ENCODE measurements at regions not wholly inside any gene's neighbourhood (a gene's known extent, or its start where the extent isn't known, plus 50 kb on each side); places are given as distances from the start of the nearest gene placed in this dataset.
A peak's percentile ranks its signal among the peaks of the same experiment; 100 is the strongest.
"Not testable (repeated sequence)": the region's sequence is repeated elsewhere in the genome, so short reads cannot be mapped to it uniquely, and the experiment has no call there.

- no peak for DNase-seq (ENCODE audit: low spot score)
Observed at GRCh38 chr3:150242220-150242936, 165.7 kb upstream of the TSC22D2 start.

GRCh38 chr3:150240891-150241290 lies 167.2 kb upstream of the TSC22D2 start:
- no peak for DNase-seq (ENCODE audit: low spot score)

GRCh38 chr3:150239766-150240165 lies 168.3 kb upstream of the TSC22D2 start:
- DNase-seq (ENCODE audit: low spot score) = no peak

GRCh38 chr3:150238995-150239619 lies 169.0 kb upstream of the TSC22D2 start:
- no peak for DNase-seq (ENCODE audit: low spot score)

GRCh38 chr3:150238048-150238802 lies 169.9 kb upstream of the TSC22D2 start:
- DNase-seq (ENCODE audit: low spot score) = no peak

GRCh38 chr3:150237490-150237889 lies 170.6 kb upstream of the TSC22D2 start:
- DNase-seq (ENCODE audit: low spot score) = no peak

GRCh38 chr3:150236316-150237082 lies 171.6 kb upstream of the TSC22D2 start:
- no peak for DNase-seq (ENCODE audit: low spot score)

- no peak for DNase-seq (ENCODE audit: low spot score)
Observed at GRCh38 chr3:150235799-150236198, 172.3 kb upstream of the TSC22D2 start.

GRCh38 chr3:150232992-150233451 lies 175.1 kb upstream of the TSC22D2 start:
- no peak for DNase-seq (ENCODE audit: low spot score)

GRCh38 chr3:150230037-150230436 lies 178.1 kb upstream of the TSC22D2 start:
- DNase-seq (ENCODE audit: low spot score) = no peak

GRCh38 chr3:150228626-150229025 lies 179.5 kb upstream of the TSC22D2 start:
- not testable (repeated sequence) for DNase-seq (ENCODE audit: low spot score)

- peak; percentile 89 for DNase-seq (ENCODE audit: low spot score)
Observed at GRCh38 chr3:150227839-150228238, 180.3 kb upstream of the TSC22D2 start.

- DNase-seq (ENCODE audit: low spot score) = no peak
Observed at GRCh38 chr3:150225986-150226385, 182.1 kb upstream of the TSC22D2 start.

GRCh38 chr3:150223558-150223957 lies 184.5 kb upstream of the TSC22D2 start:
- DNase-seq (ENCODE audit: low spot score) = no peak

- no peak for DNase-seq (ENCODE audit: low spot score)
Observed at GRCh38 chr3:150222691-150223489, 185.2 kb upstream of the TSC22D2 start.

GRCh38 chr3:150221904-150222523 lies 186.1 kb upstream of the TSC22D2 start:
- DNase-seq (ENCODE audit: low spot score) = no peak

- no peak for DNase-seq (ENCODE audit: low spot score)
Observed at GRCh38 chr3:150220799-150221198, 187.3 kb upstream of the TSC22D2 start.

GRCh38 chr3:150220041-150220440 lies 188.1 kb upstream of the TSC22D2 start:
- peak; percentile 28 for DNase-seq (ENCODE audit: low spot score)

- DNase-seq (ENCODE audit: low spot score) = no peak
Observed at GRCh38 chr3:150218841-150219240, 189.3 kb upstream of the TSC22D2 start.

- no peak for DNase-seq (ENCODE audit: low spot score)
Observed at GRCh38 chr3:150218236-150218635, 189.9 kb upstream of the TSC22D2 start.

GRCh38 chr3:150217691-150218090 lies 190.4 kb upstream of the TSC22D2 start:
- DNase-seq (ENCODE audit: low spot score) = no peak

Data from NAMALWA (cell line).